Heart right ventricle (tissue), 16 donors: ENCODE measurements at regions not wholly inside any gene's neighbourhood (a gene's known extent, or its start where the extent isn't known, plus 50 kb on each side); places are given as distances from the start of the nearest gene placed in this dataset.

Experiments used
- ATAC-seq, 8 donors: fragments of 200-7000 bp; cut with Tn5 transposase; one replicate each; pipeline ENCODE4 v1.9.1; 2020; ENCODE audit warnings: mild to moderate bottlenecking in 8 of 8, moderate library complexity in 8 of 8, moderate number of reproducible peaks in 1 of 8
- DNase-seq, 2 donors: peaks; one replicate each; pipeline ENCODE4 v3.0.0-alpha.2; 2020
- H3K27ac ChIP-seq, 10 donors: fragments of 200-600 bp; sonication (generic) in 2 of 10; one replicate each; pipeline versions ENCODE4 v1.5.0 to v1.8.0; 2020 to 2022; ENCODE audit warnings: mild to moderate bottlenecking in 3 of 10
- H3K27me3 ChIP-seq, 7 donors: fragments of 200-600 bp; one replicate each; pipeline ENCODE4 v1.8.0; 2021 to 2022; ENCODE audit warnings: mild to moderate bottlenecking in 2 of 7
- H3K36me3 ChIP-seq, 9 donors: fragments of 200-600 bp; sonication (generic) in 1 of 9; one replicate each; pipeline versions ENCODE4 v1.5.0 to v1.8.0; 2020 to 2022; ENCODE audit warnings: mild to moderate bottlenecking in 2 of 9
- H3K4me1 ChIP-seq, 9 donors: fragments of 200-600 bp; sonication (generic) in 1 of 9; one replicate each; pipeline versions ENCODE4 v1.5.0 to v1.8.0; 2020 to 2022; ENCODE audit warnings: mild to moderate bottlenecking in 4 of 9
- H3K4me3 ChIP-seq, 10 donors: fragments of 200-600 bp; sonication (generic) in 2 of 10; one replicate each; pipeline versions ENCODE4 v1.5.0 to v1.8.0; 2020 to 2022; ENCODE audit warnings: mild to moderate bottlenecking in 7 of 10, moderate library complexity in 2 of 10
- H3K9me3 ChIP-seq, 11 donors: fragments of 200-600 bp in 10 of 11; sonication (generic) in 2 of 11; one replicate each; pipeline versions ENCODE4 v1.5.0 to v1.8.0; 2013 to 2022; ENCODE audit warnings: mild to moderate bottlenecking in 2 of 11, control low read depth in 1 of 11, moderate library complexity in 1 of 11
- WGBS, 2 donors: extraction: QIAGEN DNeasy Blood & Tissue Kit; methylation state at CpG; one replicate each; pipeline ENCODE4 v1.1.7; 2013; ENCODE audit warnings: inconsistent platforms in 1 of 2; 5-methylcytosine and 5-hydroxymethylcytosine counted together
- intact Hi-C, 10 donors: fragments of 100-400 bp; cut with DNase I; formaldehyde crosslinking; loops; one replicate each; pipeline versions ENCODE4 v1.11.1 to v1.14.2; 2022
- TF ChIP-seq, protein P1 (sequence below), 9 donors: fragments of 200-600 bp; sonication (generic) in 2 of 9; IDR thresholded peaks; one replicate each; pipeline versions ENCODE4 v1.5.0 to v1.8.0; 2021 to 2022; ENCODE audit warnings: antibody characterized with exemption in 9 of 9, mild to moderate bottlenecking in 5 of 9, moderate library complexity in 1 of 9
- donor health status: Arrhythmogenic right ventricular cardiomyopathy.
- donor health status: ischemic (EF 13 %, LVEDD 7.1; RV severe dilation, severe dysfunction).
- donor health status: healthy with polysubstance abuse.
- donor health status: DM: no; HTN: yes; CAD: no.
- donor health status: DM: no; HTN: no; CAD: no.
- donor health status: ischemic (EF 25% LVEDD 6.9; RV normal size, moderate dysfunction).
- donor health status: ischemic (EF 25% LVEDD 5.7; RV mildly dilated, moderate dysfunction).
- donor health status: healthy.
- donor health status: DM: yes; HTN: yes; CAD: no.
- donor health status: Ischemic cardiomyopathy.
- donor health status: ischemic (EF 35%, LVEDD 5.7; RV mildly dilated, moderate dysfunction).
- donor health status: nonischemic (EF 11% LVEDD 7.7; RV severe dilation, severe dysfunction).
- donor health status: DM: yes; HTN: yes; CAD: no.
- donor health status: PGD.
- donor health status: ischemic (EF 29% LVEDD 5.4; RV normal size, mild dysfunction).
- donor health status: nonischemic (EF 23%, LVEDD 6.1; RV moderate dilation, normal function).

DNA sequence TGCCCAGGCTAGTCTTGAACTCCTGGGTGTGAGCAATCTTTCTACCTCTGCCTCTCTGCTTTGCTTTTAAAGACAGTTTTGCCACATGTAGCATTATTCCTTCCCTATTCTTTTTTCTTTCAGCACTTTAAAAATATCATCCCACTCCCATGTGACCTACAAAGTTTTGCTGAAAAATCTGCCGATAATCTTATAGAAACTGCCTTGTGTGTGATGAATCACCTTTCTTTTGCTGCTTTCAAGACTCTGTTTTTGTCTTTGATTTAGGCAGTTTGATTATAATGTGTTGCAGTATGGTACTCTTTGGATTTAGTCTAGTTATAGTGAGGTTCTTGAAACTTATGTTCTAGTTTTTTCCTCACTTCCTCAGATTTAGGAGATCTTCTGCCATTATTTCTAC lies 142.0 kb upstream of the KIF2B start:
- no peak for DNase-seq
- intact Hi-C loops: no loop called here
- Histone ChIP-seq H3K36me3 (no peaks in the 10 kb centered on the region), H3K27me3 (no peaks in the 10 kb centered on the region), H3K4me3 (no peak overlapping the region), H3K9me3 (peaks cover 0 to 39% (median 5%) of the 10 kb centered on the region in 11 donors), H3K4me1 (no peaks in the 10 kb centered on the region), H3K27ac (no peak overlapping the region)
- TF ChIP-seq, protein P1, sequence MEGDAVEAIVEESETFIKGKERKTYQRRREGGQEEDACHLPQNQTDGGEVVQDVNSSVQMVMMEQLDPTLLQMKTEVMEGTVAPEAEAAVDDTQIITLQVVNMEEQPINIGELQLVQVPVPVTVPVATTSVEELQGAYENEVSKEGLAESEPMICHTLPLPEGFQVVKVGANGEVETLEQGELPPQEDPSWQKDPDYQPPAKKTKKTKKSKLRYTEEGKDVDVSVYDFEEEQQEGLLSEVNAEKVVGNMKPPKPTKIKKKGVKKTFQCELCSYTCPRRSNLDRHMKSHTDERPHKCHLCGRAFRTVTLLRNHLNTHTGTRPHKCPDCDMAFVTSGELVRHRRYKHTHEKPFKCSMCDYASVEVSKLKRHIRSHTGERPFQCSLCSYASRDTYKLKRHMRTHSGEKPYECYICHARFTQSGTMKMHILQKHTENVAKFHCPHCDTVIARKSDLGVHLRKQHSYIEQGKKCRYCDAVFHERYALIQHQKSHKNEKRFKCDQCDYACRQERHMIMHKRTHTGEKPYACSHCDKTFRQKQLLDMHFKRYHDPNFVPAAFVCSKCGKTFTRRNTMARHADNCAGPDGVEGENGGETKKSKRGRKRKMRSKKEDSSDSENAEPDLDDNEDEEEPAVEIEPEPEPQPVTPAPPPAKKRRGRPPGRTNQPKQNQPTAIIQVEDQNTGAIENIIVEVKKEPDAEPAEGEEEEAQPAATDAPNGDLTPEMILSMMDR (IDR thresholded peaks at IDR 0.05): no peak
- WGBS, 2 donors: 87 to 88% methylated on average over 1 of the region's 1 CpG
- ATAC-seq: no peak

DNA sequence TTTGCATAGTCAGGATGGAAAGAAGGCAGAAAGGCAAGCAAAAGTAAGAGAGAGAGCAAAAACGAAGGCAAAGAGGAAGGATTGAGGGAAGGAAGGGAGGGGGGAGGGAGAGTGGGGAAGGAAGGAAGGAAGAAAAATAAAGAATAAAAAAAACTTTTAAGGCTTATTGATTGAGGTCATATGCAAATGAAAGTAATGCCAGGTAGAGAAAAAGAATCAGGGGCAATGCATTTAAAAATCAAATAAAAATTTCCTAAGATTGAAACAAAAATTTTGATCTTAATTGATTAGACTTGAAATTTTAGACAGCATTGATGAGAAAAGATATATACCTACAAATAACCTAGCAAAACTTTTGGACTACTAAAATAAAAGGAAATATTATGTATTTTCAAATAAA lies 153.9 kb upstream of the KIF2B start:
- Histone ChIP-seq H3K27ac (no peak overlapping the region), H3K36me3 (no peaks in the 10 kb centered on the region), H3K27me3 (no peaks in the 10 kb centered on the region), H3K9me3 (peaks cover 0 to 19% (median 0%) of the 10 kb centered on the region in 11 donors), H3K4me3 (no peak overlapping the region), H3K4me1 (no peaks in the 10 kb centered on the region)
- TF ChIP-seq, protein P1 (IDR thresholded peaks at IDR 0.05): no peak
- intact Hi-C loops: no loop called here
- ATAC-seq (no peak), DNase-seq (no peak)
- 40 to 58% methylated on average over 1 of the region's 1 CpG for WGBS, 2 donors

DNA sequence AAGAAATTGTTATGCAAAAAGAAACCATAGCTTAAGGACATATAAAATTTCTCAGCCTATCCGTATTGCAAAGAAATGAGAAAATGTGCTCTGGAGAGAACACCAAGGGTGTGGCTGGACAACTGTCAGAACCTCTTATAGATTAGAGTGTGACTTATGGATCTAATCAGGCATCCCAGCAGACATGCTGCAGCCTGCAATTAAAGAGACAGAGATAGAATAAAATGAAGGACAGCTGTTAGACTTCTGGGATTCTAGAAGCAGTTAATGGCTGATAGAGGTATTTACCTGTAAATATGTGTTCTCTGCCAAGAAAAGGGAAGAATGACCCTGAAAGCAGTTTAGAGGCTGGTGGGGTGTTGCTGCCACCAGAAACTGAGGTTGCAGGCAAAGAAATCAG lies 160.1 kb upstream of the KIF2B start:
- TF ChIP-seq, protein P1 (IDR thresholded peaks at IDR 0.05): no peak
- H3K4me3 ChIP-seq: no peak overlapping the region
- 42 to 45% methylated on average over 1 of the region's 1 CpG for WGBS, 2 donors
- intact Hi-C loops: no loop called here
- H3K27me3 ChIP-seq: no peaks in the 10 kb centered on the region
- ATAC-seq (no peak), DNase-seq (no peak)
- no peaks in the 10 kb centered on the region for H3K4me1 ChIP-seq
- H3K9me3 ChIP-seq: peaks cover 0 to 14% (median 0%) of the 10 kb centered on the region in 11 donors
- no peak overlapping the region for H3K27ac ChIP-seq
- H3K36me3 ChIP-seq: no peaks in the 10 kb centered on the region

DNA sequence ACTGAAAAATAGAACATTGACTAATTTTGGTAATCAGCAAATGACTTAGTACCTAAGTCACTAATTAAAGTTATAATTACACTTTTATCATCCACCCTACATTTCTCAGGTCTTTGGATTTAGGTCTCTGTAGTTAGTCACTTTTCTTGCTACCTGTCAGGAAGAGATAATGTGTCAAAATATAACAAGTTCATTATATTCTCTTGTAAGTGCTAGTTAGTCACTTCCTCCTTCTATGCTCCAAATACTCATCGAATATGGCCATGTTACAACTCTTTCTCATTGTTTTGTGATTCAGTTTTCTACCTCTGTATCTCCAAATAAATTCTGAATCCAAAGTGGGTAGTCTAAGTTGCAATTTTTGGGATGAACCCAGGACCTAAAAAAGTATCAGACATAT lies 163.5 kb upstream of the KIF2B start:
- no peak for ATAC-seq
- Histone ChIP-seq H3K9me3 (peaks cover 0 to 7% (median 0%) of the 10 kb centered on the region in 11 donors), H3K27ac (no peak overlapping the region), H3K4me3 (no peak overlapping the region), H3K36me3 (no peaks in the 10 kb centered on the region), H3K27me3 (no peaks in the 10 kb centered on the region), H3K4me1 (no peaks in the 10 kb centered on the region)
- intact Hi-C loops: no loop called here
- no peak for DNase-seq
- 66 to 68% methylated on average over 1 of the region's 1 CpG for WGBS, 2 donors
- TF ChIP-seq, protein P1 (IDR thresholded peaks at IDR 0.05): no peak

DNA sequence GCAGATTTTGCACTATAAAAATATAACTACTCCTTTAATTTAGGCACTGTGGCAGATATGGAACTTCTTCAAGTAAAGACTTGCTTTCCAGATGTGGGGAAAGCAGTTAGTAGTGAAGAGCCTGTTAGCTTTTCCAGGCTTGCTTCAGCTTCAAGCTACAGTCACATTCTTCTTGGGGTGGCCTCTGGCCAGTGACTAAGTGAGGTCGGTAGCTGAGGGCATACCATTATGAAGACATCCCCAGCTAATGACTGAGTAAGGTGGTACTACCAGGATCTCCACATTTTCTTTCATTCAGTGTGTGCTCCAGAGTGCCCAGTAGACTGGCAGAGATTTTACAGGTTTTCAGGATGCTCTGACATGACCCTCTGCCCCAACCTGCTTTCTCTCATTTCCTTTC lies 167.1 kb upstream of the KIF2B start:
- Histone ChIP-seq H3K4me3 (no peak overlapping the region), H3K27ac (no peak overlapping the region), H3K36me3 (no peaks in the 10 kb centered on the region), H3K27me3 (no peaks in the 10 kb centered on the region), H3K9me3 (no peaks in the 10 kb centered on the region), H3K4me1 (no peaks in the 10 kb centered on the region)
- DNase-seq: no peak
- intact Hi-C loops: no loop called here
- 53 to 70% methylated on average over 1 of the region's 1 CpG for WGBS, 2 donors
- TF ChIP-seq, protein P1 (IDR thresholded peaks at IDR 0.05): no peak
- ATAC-seq: no peak
